ENCODE measurements at regions not wholly inside any gene's neighbourhood (a gene's known extent, or its start where the extent isn't known, plus 50 kb on each side); places are given as distances from the start of the nearest gene placed in this dataset.

DNA sequence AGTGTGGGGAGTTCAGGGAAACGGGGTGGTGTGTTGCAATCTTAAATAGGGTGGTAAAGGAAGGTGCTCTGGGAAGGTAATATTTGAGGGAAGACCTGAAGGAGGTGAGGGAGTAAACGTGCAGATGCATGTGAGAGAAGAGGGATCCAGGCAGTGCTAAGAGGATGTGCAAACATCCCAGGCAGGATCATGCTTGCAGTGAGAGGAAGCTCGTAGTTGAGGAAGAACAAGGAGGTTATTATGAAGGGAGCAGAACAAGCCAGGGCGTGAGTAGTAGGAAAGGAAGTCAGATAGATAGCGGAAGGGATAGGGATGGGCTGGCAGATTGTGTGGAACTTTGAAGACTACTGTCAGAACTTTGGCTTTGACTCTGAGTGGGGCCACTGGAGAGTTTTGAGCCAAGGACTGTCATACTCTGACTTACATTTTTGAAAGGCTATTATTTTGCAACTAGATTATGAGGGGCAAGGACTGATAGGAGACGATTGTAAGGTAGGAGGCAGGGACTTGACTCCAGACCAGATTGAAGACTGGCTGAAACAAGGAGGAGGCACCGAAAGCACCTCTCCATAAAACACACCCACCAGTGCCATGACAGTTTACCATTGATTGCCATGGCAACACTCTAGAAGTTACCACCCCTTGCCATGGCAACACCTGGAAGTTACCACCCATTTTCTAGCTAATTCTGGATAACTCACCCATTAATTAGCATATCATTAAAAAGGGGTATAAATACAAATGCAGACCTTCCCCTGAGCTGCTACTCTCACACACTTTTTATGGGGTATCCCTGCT is 67.0 kb downstream of the XCL2 start (continued):
- TF ChIP-seq SETDB1 (CRISPR knock-in tag; IDR thresholded peaks at IDR 0.05; ENCODE audit: borderline replicate concordance) (no peak), TRIM24 (CRISPR knock-in tag; IDR thresholded peaks at IDR 0.05) (peak; percentile 44; the same call in 1 of the 2 replicates), GABPA (IDR thresholded peaks at IDR 0.05; ENCODE audit: low read depth, low read length) (no peak), GABPA (CRISPR knock-in tag; IDR thresholded peaks at IDR 0.05; ENCODE audit: low read depth) (0 out of 2 replicates have a peak, but pooled peaks have one; percentile 23), HMG20A (CRISPR knock-in tag; IDR thresholded peaks at IDR 0.05; ENCODE audit: borderline replicate concordance) (peak; percentile 51; the same call in 1 of the 2 replicates), HDAC2 (CRISPR knock-in tag; IDR thresholded peaks at IDR 0.05) (peak; percentile 83), POGZ (CRISPR knock-in tag; IDR thresholded peaks at IDR 0.05) (peak; percentile 91), YY1 (IDR thresholded peaks at IDR 0.05; ENCODE audit: insufficient read depth, insufficient replicate concordance, low read depth, low read length) (no peak), CHCHD3 (CRISPR knock-in tag; IDR thresholded peaks at IDR 0.05) (no peak), ZNF24 (IDR thresholded peaks at IDR 0.05) (no peak), ZNF557 (CRISPR knock-in tag; IDR thresholded peaks at IDR 0.05) (0 out of 2 replicates have a peak, but pooled peaks have one; percentile 38), ZNF264 (CRISPR knock-in tag; IDR thresholded peaks at IDR 0.05) (0 out of 2 replicates have a peak, but pooled peaks have one; percentile 45), ZNF12 (CRISPR knock-in tag; IDR thresholded peaks at IDR 0.05) (0 out of 2 replicates have a peak, but pooled peaks have one; percentile 46), KDM4B (CRISPR knock-in tag; IDR thresholded peaks at IDR 0.05) (no peak), ZNF639 (CRISPR knock-in tag; conservative IDR thresholded peaks at IDR 0.05) (no peak), IKZF5 (CRISPR knock-in tag; IDR thresholded peaks at IDR 0.05) (peak; percentile 60), ATF1 (CRISPR knock-in tag; IDR thresholded peaks at IDR 0.05) (0 out of 2 replicates have a peak, but pooled peaks have one; percentile 8), NCOA5 (CRISPR knock-in tag; IDR thresholded peaks at IDR 0.05) (no peak), ATRX (CRISPR knock-in tag; IDR thresholded peaks at IDR 0.05; ENCODE audit: borderline replicate concordance) (no peak), HNF4A (CRISPR knock-in tag; IDR thresholded peaks at IDR 0.05) (peak; percentile 52; the same call in 1 of the 2 replicates)
- TF ChIP-seq, protein P1, sequence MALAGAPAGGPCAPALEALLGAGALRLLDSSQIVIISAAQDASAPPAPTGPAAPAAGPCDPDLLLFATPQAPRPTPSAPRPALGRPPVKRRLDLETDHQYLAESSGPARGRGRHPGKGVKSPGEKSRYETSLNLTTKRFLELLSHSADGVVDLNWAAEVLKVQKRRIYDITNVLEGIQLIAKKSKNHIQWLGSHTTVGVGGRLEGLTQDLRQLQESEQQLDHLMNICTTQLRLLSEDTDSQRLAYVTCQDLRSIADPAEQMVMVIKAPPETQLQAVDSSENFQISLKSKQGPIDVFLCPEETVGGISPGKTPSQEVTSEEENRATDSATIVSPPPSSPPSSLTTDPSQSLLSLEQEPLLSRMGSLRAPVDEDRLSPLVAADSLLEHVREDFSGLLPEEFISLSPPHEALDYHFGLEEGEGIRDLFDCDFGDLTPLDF (CRISPR knock-in tag; IDR thresholded peaks at IDR 0.05): no peak
- TF ChIP-seq, protein P2, sequence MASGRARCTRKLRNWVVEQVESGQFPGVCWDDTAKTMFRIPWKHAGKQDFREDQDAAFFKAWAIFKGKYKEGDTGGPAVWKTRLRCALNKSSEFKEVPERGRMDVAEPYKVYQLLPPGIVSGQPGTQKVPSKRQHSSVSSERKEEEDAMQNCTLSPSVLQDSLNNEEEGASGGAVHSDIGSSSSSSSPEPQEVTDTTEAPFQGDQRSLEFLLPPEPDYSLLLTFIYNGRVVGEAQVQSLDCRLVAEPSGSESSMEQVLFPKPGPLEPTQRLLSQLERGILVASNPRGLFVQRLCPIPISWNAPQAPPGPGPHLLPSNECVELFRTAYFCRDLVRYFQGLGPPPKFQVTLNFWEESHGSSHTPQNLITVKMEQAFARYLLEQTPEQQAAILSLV (CRISPR knock-in tag; IDR thresholded peaks at IDR 0.05; ENCODE audit: borderline replicate concordance): no peak
- TF ChIP-seq, protein P3, sequence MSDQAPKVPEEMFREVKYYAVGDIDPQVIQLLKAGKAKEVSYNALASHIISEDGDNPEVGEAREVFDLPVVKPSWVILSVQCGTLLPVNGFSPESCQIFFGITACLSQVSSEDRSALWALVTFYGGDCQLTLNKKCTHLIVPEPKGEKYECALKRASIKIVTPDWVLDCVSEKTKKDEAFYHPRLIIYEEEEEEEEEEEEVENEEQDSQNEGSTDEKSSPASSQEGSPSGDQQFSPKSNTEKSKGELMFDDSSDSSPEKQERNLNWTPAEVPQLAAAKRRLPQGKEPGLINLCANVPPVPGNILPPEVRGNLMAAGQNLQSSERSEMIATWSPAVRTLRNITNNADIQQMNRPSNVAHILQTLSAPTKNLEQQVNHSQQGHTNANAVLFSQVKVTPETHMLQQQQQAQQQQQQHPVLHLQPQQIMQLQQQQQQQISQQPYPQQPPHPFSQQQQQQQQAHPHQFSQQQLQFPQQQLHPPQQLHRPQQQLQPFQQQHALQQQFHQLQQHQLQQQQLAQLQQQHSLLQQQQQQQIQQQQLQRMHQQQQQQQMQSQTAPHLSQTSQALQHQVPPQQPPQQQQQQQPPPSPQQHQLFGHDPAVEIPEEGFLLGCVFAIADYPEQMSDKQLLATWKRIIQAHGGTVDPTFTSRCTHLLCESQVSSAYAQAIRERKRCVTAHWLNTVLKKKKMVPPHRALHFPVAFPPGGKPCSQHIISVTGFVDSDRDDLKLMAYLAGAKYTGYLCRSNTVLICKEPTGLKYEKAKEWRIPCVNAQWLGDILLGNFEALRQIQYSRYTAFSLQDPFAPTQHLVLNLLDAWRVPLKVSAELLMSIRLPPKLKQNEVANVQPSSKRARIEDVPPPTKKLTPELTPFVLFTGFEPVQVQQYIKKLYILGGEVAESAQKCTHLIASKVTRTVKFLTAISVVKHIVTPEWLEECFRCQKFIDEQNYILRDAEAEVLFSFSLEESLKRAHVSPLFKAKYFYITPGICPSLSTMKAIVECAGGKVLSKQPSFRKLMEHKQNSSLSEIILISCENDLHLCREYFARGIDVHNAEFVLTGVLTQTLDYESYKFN (CRISPR knock-in tag; conservative IDR thresholded peaks at IDR 0.05): peak; percentile 78
